NB4 (cell line): ENCODE measurements at regions not wholly inside any gene's neighbourhood (a gene's known extent, or its start where the extent isn't known, plus 50 kb on each side); places are given as distances from the start of the nearest gene placed in this dataset.

ENCODE experiments used
- DNase-seq: peaks from one replicate; pipeline ENCODE4 v3.0.0; 2010; ENCODE audit warnings: low read depth
- H3K4me3 ChIP-seq: one replicate; pipeline ENCODE4 v1.5.1; 2011; ENCODE audit warnings: mild to moderate bottlenecking, low read depth, low read length, moderate library complexity
- MAX ChIP-seq: IDR thresholded peaks from 2 replicates; pipeline ENCODE4 v1.6.1; 2011; ENCODE audit warnings: low read depth, low read length
- MYC ChIP-seq: IDR thresholded peaks from 2 replicates; pipeline ENCODE4 v1.6.1; 2011; ENCODE audit warnings: low read depth, low read length
- POLR2A ChIP-seq: IDR thresholded peaks from 2 replicates; pipeline ENCODE4 v1.6.1; 2011; ENCODE audit warnings: mild to moderate bottlenecking; ENCODE audit not compliant: insufficient read length; ENCODE audit errors: extremely low read depth
- TF ChIP-seq, protein P1 (sequence below): IDR thresholded peaks from one replicate; pipeline ENCODE4 v1.5.1; 2012; ENCODE audit warnings: low read depth, low read length

GRCh38 chr7:51477819-51478218 lies 161.2 kb upstream of the COBL start:
- no peak overlapping the region for H3K4me3 ChIP-seq
- no peak for DNase-seq
- TF ChIP-seq, protein P1, sequence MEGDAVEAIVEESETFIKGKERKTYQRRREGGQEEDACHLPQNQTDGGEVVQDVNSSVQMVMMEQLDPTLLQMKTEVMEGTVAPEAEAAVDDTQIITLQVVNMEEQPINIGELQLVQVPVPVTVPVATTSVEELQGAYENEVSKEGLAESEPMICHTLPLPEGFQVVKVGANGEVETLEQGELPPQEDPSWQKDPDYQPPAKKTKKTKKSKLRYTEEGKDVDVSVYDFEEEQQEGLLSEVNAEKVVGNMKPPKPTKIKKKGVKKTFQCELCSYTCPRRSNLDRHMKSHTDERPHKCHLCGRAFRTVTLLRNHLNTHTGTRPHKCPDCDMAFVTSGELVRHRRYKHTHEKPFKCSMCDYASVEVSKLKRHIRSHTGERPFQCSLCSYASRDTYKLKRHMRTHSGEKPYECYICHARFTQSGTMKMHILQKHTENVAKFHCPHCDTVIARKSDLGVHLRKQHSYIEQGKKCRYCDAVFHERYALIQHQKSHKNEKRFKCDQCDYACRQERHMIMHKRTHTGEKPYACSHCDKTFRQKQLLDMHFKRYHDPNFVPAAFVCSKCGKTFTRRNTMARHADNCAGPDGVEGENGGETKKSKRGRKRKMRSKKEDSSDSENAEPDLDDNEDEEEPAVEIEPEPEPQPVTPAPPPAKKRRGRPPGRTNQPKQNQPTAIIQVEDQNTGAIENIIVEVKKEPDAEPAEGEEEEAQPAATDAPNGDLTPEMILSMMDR: no peak
- TF ChIP-seq MAX (no peak), POLR2A (no peak), MYC (no peak)

DNA sequence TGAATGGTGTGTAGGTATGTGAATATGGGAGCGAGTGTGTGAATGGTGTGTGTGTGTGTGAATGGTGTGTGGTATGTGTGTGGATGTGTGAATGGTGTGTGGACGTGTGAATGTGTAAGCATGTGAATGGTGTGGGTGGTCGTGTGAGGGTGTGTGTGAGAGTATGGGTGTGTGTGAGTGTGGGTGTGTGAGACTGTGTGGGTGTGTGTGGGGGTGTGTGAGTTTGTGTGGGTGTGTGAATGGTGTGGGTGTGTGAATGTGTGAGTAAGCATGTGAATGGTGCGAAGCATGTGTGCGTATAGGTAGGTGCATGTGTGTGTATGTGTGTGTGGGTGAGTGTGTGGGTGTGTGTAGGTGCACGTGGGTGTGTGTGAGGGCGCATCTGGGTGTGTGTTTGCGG lies 160.7 kb upstream of the COBL start:
- DNase-seq: no peak
- H3K4me3 ChIP-seq: no peak overlapping the region
- TF ChIP-seq, protein P1: no peak
- TF ChIP-seq POLR2A: no peak
- TF ChIP-seq MYC: no peak
- no peak for TF ChIP-seq MAX

GRCh38 chr7:51476026-51476425 lies 159.4 kb upstream of the COBL start:
- TF ChIP-seq MAX (no peak), MYC (no peak), POLR2A (no peak)
- TF ChIP-seq, protein P1: no peak
- DNase-seq: no peak
- H3K4me3 ChIP-seq: no peak overlapping the region

DNA sequence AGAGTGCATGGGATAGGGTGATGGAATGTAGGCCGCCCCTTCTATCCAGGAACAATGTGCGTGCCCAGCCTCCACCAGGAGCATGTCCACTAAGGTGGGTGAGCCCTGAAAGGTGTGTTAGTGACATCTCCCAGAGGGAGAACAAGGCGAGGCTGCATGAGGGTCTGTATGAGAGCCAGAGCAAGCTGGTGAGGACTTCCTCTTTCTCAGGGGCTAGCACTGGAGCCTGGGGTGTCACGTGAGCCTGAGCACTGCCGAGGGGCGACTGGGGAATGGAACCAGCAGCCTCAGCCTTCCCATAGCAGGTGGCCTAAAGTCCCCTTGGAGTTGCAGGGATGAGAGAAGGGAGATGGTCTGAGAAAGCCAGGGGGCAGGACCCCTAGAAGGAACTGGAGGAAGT lies 156.3 kb upstream of the COBL start:
- TF ChIP-seq MYC: no peak
- TF ChIP-seq POLR2A: no peak
- peak; percentile 71 for TF ChIP-seq MAX
- TF ChIP-seq, protein P1: no peak
- H3K4me3 ChIP-seq: no peak overlapping the region
- peak; percentile 30 for DNase-seq

DNA sequence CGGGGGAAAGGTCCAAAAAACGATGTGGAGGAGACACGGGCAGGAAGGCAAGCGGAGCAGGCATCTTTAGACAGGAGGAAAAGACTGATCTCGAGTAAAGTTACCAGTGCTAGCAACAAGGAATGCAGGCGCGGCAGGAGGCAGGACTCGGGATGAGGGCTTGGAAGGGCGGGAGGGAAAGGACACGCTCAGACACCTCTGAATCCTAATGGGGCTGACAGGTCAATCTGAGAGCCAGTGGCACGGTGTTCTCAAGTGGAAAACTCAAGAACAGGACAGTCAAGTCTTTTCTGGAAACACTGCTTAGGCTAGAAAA lies 155.3 kb upstream of the COBL start:
- TF ChIP-seq MAX (no peak), POLR2A (no peak), MYC (no peak)
- TF ChIP-seq, protein P1: no peak
- H3K4me3 ChIP-seq: no peak overlapping the region
- DNase-seq: no peak

- TF ChIP-seq POLR2A: no peak
- TF ChIP-seq MYC: no peak
- TF ChIP-seq MAX: no peak
- TF ChIP-seq, protein P1: no peak
- no peak for DNase-seq
- H3K4me3 ChIP-seq: no peak overlapping the region
Observed at GRCh38 chr7:51471210-51471980, 154.8 kb upstream of the COBL start.
